ENCODE measurements at regions not wholly inside any gene's neighbourhood (a gene's known extent, or its start where the extent isn't known, plus 50 kb on each side); places are given as distances from the start of the nearest gene placed in this dataset.

- no peak overlapping the region for H3K4me3 ChIP-seq (replicated peaks in 1 of 3)
- 63 to 79% methylated on average over 1 of the region's 1 CpG for WGBS, 2 donors
- no peaks in the 10 kb centered on the region for H3K27me3 ChIP-seq
- no peak for TF ChIP-seq CTCF (IDR thresholded peaks at IDR 0.05)
- no peak for TF ChIP-seq POLR2A (IDR thresholded peaks at IDR 0.05)
- intact Hi-C loops (cut with DNase I), result no loop called here
- no peaks in the 10 kb centered on the region for H3K9me3 ChIP-seq
- no peaks in the 10 kb centered on the region for H3K4me1 ChIP-seq
- H3K27ac ChIP-seq, result no peak overlapping the region
- no peaks in the 10 kb centered on the region for H3K36me3 ChIP-seq
- DNase-seq, result no peak
These were observed 98.0 kb downstream of the CRPPA start for GRCh38 chr7:16323313-16323712.

- Histone ChIP-seq H3K4me3 (replicated peaks in 1 of 3) (no peak overlapping the region), H3K4me1 (no peaks in the 10 kb centered on the region), H3K27me3 (no peaks in the 10 kb centered on the region), H3K27ac (no peak overlapping the region), H3K36me3 (no peaks in the 10 kb centered on the region), H3K9me3 (no peaks in the 10 kb centered on the region)
- intact Hi-C loops (cut with DNase I), result no loop called here
- no peak for DNase-seq
- TF ChIP-seq CTCF (IDR thresholded peaks at IDR 0.05) (no peak), POLR2A (IDR thresholded peaks at IDR 0.05) (no peak)
- 90 to 93% methylated on average over 2 of the region's 2 CpGs for WGBS, 2 donors
These were observed 101.2 kb downstream of the CRPPA start for GRCh38 chr7:16320099-16320660.

- Histone ChIP-seq H3K4me3 (replicated peaks in 1 of 3) (no peak overlapping the region), H3K36me3 (no peaks in the 10 kb centered on the region), H3K4me1 (no peaks in the 10 kb centered on the region), H3K27ac (no peak overlapping the region), H3K9me3 (no peaks in the 10 kb centered on the region), H3K27me3 (no peaks in the 10 kb centered on the region)
- intact Hi-C loops (cut with DNase I), result no loop called here
- TF ChIP-seq CTCF (IDR thresholded peaks at IDR 0.05) (no peak), POLR2A (IDR thresholded peaks at IDR 0.05) (no peak)
- DNase-seq, result no peak
- 87 to 97% methylated on average over 6 of the region's 6 CpGs for WGBS, 2 donors
These were observed 102.1 kb downstream of the CRPPA start for GRCh38 chr7:16318989-16319915.

DNA sequence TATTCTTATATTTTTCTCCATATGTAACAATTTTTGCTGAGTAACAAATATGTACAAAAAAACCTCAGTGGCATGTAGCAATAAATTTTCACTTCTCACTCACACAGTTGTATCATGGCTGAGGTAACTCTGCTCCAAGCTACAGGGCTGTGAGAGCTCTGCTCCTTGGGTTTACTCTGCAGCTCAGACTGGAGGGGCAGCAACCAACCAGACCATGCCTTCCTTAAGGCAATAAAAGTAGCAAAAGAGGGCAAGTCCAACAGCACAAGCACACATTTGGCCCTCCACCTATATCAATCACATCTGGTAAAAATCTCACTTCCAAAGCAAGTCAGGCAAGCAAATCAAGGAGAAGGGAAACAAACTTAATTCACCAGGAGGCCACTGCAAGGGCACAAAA lies 102.9 kb downstream of the CRPPA start:
- Histone ChIP-seq H3K27ac (no peak overlapping the region), H3K27me3 (no peaks in the 10 kb centered on the region), H3K4me1 (no peaks in the 10 kb centered on the region), H3K36me3 (no peaks in the 10 kb centered on the region), H3K9me3 (no peaks in the 10 kb centered on the region), H3K4me3 (replicated peaks in 1 of 3) (no peak overlapping the region)
- TF ChIP-seq POLR2A (IDR thresholded peaks at IDR 0.05) (no peak), CTCF (IDR thresholded peaks at IDR 0.05) (no peak)
- intact Hi-C loops (cut with DNase I), result no loop called here
- no peak for DNase-seq

- WGBS, 2 donors, result 0 to 98% methylated on average over 1 of the region's 1 CpG
- Histone ChIP-seq H3K36me3 (no peaks in the 10 kb centered on the region), H3K4me1 (no peaks in the 10 kb centered on the region), H3K27me3 (no peaks in the 10 kb centered on the region), H3K4me3 (replicated peaks in 1 of 3) (no peak overlapping the region), H3K27ac (no peak overlapping the region), H3K9me3 (no peaks in the 10 kb centered on the region)
- DNase-seq, result no peak
- intact Hi-C loops (cut with DNase I), result no loop called here
- TF ChIP-seq CTCF (IDR thresholded peaks at IDR 0.05) (no peak), POLR2A (IDR thresholded peaks at IDR 0.05) (no peak)
These were observed 103.9 kb downstream of the CRPPA start for GRCh38 chr7:16317406-16317805.

Data from thyroid gland (tissue), 4 donors.